Activated CD8-positive, alpha-beta memory T cell treated with anti-CD3 and anti-CD28 coated beads for 1 hour (primary cell): ENCODE measurements at regions not wholly inside any gene's neighbourhood (a gene's known extent, or its start where the extent isn't known, plus 50 kb on each side); places are given as distances from the start of the nearest gene placed in this dataset.

ENCODE experiments used
- DNase-seq, 2 donors: peaks; one replicate each; pipeline ENCODE4 v3.0.0-alpha.2; 2020; ENCODE audit warnings: low read depth in 1 of 2; ENCODE audit errors: extremely low read depth in 1 of 2

DNA sequence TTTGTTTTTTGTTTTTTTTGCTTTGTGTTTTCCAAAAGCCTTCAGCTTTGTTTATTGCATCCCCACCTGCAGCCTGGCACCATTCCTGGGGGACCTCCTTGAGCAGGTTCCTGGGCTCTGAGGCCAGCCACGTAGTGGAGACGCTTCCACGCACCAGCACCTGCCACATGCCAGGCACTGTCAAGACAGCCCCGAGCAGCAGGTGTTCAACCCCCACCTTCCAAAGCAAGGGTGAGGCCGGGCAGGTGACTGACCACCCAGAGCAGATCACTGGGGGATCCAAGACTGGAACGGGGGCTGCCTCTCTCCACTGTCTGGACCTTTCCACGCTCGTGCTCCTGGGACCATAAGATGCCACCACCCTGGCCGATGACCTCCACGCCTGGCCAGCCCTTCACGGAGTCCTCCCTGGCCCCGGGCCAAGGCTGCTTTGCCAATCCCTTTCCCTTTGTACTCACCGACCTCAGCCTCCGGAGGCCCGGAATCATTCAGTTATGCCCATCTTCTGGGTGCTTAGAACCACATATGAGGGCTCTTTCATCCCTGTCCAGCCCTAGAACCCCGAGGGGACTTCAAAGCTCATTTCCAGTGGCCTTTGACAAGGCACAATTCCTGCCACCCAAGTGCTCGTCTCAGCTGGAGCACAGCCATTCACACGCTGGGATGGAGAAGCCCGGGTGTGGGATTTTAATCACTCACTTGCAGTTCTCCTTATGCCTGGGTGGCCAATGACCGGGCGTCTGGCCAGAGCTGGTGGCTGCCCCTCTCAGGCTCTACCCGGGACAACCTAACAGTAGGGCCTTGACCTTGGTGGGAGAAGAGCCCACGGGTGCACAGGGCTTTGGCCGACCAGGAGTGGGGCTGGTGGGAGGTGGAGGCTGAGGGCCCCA lies 330.8 kb downstream of the NPHP4 start:
- DNase-seq: no peak

DNA sequence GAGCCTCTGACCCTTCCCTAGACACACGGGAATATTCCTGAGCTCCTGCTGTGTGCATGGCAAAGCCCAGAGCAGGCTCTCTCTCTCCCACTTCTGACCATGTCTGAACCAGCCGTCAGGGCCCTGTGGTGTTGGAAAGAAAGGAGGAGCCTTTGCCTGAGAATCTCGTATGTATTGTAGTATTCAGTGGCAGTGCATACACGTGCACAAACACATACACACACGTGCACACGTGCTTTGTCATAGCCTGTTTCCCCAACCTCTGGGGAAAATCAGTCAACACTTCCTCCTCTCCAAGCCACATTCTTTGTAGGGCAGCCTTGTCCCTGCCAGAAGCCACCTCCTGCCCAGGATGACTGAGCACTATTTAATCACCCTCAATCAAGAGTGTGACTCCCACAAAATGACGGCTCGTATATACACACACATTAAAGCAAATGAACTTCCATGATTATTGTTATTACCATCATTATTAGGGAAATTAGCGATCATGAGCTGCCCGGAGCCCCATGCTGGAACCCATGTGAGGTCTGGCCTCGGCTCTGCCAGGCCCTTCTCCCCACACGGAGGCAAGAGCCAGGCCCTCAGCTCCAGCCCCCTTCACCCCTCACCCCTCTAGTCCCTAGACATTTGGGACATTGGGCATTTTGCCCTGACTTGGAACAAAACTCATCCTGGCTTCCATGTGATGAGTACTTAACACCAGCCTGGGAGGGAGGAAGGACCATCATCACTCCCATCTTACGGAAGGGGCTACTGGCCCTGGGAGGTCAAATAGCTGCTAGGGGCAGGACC lies 331.9 kb downstream of the NPHP4 start:
- no peak for DNase-seq

DNA sequence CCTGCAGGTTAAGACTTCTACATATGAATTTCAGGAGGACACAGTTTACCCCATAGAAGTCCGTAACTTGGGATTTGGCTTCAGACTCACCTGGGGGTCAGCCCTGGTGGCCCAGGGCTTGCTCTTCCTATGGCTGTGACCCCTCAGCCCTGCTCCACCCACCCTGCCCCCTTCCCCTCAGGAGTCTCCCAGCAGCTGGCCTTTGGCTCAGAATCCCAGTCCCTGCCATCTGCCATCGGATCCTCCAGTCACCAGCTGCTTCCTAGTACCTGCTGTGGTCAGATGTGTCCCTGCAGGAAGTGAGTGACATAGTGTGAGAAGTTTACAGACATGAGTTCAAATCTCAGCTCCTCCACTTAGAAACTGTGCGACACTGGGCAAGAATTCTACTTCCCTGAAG lies 332.6 kb downstream of the NPHP4 start:
- no peak for DNase-seq

DNA sequence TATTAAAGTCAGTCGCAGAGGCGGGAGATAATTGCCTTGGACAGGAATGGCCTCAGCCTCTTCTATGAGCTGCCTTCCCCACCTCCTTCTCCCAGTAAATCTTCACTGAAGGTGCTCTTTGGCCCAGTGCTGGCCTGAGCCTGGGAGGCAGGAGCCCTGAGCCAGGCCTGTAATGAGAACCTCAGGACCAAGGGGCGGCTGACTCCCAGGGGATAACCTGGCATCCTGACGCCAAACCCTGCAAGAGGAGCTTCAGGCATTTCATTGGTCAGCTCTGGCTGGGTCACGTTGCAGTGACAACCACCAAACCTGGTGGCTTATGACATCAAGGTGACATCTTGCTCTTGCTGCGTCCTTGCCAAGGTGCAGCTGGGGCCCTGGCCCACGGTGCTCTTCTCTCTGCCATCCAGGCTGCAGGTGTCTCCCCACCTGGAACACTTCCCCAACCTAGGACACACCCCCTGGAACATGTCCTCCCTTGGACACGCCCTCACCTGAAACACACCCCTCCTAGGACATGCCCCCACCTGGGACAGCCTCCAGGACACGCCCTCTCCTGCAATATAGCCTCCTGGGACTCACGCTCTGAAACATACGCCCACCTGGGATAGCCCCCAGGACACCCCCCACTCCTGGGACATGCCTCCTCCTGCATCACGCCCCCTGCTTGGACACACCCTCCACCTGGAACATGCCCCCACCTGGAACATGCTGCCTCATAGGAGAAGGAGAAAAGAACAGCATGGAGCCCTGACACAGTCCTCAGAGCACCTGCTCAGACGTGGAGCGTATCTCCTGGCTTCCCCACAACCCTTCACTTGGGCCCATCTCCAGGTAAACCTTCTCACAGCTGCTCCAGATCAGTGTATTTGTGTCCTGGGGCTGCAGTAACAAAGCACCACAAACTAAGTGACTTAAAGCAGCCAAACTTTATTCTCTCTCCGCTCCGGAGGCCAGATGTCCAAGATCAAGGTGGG lies 333.6 kb downstream of the NPHP4 start:
- no peak for DNase-seq

DNA sequence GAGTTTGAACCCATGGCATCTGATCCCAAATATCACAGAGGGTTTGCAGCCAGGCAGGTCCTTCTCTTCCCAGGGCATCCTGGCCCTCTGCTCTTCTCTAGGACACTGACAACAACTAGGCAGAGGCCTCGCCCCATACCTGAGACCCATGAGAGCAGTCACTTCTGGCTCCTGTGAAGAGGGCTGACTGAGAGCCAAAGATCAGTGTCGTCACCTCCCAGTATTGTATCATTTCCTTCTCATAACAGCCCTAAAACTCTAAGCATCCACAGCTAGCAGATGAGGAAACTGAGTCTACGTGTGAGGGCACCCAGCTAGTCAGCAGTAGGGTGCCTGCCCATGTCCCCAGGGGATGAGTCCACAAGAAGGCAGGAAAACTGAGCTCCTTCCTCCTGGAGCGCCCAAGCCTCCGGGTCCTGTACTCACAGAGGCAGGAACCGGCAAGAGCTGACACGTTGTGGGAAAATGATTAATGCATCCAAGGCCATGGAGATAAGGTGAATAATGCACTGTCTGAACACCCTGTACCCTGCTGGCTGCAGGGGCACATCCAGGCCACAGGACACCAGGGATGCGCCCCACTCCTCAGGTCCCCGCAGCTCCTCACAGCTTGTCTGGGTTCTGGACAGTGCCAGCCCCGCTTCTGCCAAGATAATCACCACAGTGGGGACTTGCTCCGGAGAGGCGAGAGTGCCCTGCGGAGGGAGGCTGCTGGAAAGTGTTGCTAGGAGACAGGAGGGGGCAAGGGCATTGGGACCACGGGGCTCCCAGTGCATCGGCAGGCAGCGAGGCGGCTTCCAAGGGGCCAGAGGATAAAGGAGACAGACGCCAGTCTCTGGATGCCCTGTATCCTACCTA lies 340.0 kb downstream of the NPHP4 start:
- DNase-seq: no peak

DNA sequence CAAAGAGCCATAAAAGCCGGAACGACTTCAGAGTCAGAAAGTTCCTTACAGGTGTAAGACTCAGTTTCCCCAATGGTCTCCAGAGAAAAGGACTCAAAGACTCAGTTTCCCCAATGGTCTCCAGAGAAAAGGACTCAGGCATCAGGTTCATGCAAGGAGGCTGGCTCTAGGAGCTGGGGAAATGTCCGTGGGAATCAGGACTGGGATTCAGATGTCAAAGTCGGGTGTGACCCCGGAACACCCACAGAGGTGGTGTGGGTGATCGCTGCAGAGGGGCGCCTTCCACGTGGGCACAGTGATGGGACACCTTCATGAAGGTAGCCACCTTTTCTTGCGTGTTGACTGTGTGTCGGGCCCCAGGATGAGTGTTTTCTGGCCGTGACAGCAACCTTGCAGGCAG lies 340.8 kb downstream of the NPHP4 start:
- no peak for DNase-seq

DNA sequence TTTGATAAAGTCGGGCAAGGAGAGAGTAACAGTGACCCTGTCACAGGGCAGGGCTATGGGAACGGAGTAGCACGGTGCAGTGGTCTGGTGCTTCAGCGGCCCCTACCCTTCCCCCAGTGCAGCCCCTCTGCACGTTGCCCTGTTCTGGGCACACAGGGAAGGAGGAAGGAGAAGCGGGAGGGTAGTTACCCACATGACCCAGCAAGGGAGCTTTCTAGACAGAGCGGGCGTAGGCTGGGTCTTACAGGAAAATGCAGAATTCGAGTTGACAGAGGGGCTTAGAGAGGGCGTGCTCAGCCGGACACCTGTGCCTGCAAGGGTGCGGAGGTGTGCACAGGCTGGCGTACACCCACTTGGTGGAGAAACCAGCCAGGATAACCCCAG lies 341.2 kb downstream of the NPHP4 start:
- DNase-seq: no peak

DNA sequence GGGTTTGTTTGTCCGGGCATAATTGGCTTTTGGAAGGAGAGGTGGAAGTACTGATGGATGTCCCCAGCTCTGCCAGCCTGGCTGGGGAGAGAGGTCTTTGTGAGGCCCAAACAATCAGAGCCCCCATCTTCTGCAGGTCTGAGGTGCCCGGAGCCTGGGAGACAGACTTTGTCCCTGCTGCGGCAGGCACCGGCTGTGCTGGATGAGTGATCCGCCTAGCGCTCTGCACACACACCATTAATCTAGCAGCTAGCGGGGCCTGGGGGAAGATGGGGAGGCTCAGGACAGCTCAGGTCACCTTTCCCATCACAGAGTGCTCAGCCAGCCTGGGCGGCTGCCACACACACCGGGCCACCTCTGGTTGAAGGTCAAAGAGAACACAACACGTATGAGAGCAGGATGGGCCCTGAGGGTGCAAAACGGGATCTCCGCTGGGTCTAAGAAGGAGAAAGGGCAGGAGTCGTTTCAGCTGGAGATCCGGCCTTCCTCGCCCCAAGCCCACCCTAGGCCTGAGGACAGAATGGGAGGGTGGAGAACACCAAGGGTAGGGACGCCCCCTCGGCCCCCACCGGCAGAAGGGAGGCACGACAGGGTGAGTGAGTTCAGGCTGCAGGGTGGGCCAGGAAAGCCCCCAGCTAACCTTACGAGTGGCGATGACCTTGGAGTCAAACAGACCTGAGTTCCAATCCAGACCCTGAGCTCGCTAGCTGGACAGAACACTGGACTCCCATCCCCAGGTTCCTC lies 341.8 kb downstream of the NPHP4 start:
- DNase-seq: no peak

DNA sequence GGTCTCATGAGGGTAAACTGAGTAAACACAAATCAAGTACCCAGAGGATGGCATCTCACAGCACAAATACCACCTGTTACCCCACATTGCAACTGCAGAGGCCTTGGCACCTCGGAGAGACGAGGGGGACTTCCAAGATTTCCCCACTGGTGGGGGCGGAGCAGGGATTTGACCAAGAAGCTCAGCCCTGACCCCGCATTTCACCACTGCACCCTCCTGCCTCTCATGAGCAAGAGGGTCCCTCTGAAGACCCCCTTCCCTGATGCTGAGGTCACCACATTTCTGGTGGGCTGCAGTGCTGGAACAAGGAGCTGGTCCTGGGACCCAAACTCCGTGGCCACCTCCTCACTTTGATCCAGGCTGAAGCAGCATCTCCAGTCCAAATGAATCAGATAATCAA lies 342.4 kb downstream of the NPHP4 start:
- no peak for DNase-seq

DNA sequence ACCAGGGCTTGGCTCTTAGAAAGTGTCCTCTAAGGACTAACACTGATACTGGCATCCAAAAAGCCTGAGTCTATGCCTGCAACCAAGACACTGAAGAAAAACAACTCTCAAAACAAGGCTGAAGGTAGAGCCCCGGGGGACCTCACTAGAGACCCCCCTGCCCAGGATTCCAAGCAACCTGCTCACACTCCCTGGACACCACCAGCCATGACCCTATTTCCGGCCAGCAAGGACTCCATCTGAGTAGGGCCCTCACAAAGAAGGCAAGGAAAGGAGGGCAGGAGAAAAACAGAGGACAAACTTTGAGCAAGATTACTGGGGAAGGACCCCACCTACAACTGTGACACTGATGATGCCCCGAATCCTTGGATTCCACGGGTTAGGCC lies 343.1 kb downstream of the NPHP4 start:
- no peak for DNase-seq

DNA sequence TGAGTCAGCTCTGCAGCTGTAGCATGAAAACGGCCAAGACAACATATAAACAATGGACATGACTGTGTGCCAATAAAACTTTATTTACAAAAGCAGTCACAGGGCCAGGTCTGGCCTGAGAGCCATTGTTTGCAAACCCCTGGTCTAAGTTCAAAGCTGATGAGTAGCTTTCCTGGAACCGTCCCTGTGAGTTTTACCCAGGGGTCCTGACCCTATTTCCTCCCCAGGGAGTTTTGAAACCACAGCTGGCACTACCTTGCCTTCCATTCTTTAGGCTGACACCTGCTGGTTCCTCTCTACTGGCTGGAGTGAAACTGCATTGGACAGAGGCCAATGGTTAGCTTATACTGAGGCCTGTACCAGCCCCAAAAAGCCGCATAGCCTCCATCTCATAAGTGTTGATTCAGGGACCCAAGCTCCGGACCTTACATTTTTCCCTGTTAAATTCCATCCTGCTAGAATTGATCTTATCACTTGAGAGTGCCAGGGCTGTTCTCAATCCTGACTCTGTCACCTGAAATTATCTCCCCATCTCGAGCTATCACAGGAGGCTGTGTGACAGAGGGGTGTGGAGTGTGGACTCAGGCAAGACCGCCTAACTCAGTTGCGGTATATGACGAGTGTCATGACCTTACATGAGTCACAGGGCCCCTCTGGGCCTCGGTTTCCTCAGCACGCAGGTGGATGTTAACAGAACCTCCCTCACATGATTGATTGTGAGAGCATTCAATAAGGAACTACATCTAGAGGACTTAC lies 343.6 kb downstream of the NPHP4 start:
- DNase-seq: no peak

DNA sequence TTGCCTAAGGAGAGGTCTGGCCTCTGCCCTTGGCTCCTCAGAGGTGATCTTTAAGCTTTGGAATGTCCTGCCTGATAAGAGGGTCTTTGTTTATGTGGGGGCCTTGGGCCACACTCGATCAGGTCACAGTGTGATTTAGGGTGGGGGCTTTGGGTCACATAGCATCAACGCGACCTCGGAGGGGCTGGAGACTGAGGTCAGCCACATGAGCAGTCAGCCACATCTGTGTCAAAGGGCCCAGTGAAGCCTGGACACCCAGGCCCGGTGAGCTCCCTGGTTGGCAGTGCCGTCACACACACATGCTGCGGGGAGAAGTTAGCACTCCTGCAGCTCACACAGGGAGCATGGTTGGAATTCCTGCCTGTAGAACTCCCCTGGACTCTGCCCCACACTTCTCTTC lies 345.0 kb downstream of the NPHP4 start:
- no peak for DNase-seq

DNA sequence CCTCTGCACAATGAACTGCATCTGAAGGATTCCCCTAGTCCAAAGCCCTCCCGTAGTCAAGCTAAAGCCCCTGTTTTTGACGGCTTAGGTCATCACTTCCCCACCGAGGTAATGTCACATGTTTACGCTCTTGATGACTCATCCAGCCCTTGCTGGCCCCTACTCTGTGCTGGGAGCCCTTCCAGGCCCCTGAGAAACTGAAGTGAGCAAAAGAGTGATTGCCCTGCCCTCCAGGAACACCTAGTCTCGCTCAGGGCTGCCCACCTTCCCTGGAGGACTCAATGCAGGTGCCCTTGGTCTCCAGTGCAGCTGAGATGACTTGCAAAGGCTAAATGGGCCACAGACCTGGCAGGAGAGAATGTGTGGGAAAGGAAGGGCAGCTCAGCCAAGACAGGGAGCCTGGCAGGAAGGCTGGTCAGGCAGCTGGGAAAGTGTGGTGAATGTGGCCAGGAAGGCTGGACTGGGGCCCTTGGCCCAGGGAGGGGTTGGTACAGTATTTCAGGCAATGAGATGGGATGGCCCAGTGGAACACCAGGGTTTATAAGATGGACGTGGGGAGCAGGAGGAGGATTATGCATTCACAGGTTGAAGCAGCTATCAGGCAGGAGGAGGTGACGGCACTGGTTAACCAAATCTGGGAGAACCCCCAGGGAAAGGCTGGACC lies 345.6 kb downstream of the NPHP4 start:
- no peak for DNase-seq

DNA sequence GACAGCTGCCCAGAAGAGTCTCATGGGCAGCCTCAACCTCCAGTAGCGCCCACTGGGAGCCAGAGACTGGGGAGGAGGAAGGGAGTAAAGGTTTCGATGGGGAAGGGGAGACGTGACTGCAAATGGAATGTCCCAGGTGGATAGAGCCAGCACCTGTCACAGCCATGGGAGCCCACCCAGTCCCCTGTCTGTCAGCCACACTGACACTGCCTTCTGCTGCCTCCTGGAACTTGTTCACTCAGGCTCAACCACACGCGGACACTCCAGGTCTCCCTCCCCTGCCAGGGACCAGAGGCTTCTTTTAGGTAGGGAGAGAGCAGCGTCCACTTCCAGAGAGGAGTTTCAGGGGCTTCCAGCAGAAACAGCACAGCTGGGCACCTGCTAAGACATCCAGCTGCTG lies 346.3 kb downstream of the NPHP4 start:
- no peak for DNase-seq

DNA sequence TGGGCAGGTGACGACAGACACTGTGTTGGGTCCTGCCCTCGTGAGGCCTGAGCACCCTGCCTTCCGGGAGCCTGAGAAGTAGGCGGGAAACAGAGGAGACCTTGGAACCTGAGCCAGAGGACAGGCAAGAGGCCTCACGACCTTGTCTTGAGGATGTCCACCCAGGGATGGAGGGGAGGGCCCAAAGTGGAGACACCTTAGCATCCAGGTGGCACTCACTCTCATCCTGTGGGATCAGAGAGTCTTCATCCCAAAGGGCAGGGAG lies 347.2 kb downstream of the NPHP4 start:
- DNase-seq: no peak

DNA sequence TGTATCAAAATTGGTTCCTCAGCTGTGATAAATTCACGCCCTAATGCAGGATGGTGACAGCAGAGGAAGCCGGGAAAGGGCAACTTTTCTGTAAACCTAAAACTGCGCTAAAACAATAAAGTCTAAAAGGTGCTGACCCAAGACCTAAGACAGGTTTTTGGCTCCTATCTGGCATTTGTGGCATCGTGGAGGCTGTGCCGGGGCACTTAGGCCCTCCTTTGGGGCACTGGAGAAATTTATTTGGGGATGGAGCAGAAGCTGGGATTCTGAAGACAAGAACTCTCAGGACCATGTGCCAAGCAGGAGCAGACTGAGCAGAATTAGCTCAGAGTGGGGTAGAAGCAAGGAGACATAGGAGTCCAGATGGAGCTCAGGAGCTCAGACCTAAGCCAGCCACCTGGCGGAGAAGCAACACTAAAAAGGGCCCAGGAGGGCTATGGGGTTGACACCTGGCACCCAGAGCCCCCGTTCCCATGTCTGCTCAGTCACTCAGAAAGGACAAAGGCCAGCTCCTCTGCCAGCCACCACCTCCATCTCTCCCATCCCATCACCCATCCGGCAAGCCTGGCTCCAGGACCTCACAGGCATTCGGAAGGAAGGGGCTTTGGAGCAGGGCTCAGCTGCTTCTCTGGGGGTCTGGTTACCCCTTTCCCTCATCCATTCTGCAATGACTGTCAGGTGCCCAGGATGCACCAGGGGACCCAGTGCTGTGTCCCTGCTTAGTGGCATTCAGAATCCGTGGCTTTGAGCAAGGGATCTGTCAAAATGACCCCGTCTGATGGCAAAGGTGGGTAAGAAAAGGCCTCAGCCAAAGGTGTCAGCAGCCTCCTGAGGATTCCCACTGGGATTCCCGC lies 347.7 kb downstream of the NPHP4 start:
- DNase-seq: no peak

DNA sequence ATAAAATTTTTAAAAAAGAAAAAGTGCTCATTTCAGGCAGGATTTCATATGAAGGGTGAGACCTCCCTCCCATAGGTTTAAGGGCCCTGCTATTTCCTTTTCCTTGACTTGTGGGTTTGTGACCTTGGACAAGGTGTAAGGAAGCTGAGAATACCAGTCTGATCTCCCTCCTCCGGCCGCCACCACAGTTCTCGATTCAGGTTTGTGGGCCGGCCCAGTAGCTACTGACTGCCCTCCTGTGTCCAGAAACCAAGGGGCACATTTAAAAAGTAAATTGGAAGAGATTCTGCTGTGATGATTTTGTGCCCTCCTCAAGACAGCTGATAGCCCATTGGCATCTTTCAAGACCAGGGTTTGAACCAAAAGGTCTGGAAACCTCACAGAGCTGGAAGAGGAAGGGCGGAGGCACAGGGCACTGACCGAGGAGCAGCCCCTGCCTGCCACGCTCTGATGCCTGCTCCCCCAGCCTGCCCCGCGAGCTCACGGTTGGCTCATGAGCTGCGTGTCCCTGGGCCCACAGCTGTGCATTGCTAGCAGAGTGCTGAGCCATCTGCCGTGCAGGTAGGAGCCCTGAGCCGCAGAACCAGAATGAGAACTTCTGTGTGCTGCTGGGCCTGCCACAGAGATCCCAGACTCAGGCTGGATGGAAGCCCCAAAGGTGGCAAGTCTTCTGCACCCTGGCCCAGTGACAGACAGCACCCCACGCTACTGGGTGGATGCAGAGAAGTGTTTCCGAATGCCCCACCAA lies 348.7 kb downstream of the NPHP4 start:
- no peak for DNase-seq
